ENCODE measurements at regions not wholly inside any gene's neighbourhood (a gene's known extent, or its start where the extent isn't known, plus 50 kb on each side); places are given as distances from the start of the nearest gene placed in this dataset.
"Not testable (repeated sequence)": the region's sequence is repeated elsewhere in the genome, so short reads cannot be mapped to it uniquely, and the experiment has no call there.

DNA sequence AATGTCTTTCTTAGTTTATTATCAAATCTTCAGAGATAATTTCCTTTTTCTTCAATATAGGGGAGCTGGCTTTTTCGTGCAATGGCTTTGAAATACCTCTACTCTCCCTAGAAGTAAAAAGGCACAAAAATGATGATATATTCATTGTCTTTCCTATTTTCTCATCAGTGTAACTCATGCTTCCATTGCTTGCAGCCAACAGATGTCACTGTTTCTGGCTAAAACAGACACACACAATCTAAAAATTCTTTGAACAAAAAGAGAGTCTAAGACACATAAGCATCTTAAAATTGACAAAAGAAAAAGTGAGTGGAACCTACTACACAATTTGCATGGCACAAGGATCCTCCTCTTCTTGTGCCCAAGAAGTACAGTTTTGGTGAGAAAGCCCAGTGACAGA lies 448.7 kb upstream of the VRK2 start:
- DNase-seq (ENCODE audit: low read depth), result no peak

GRCh38 chr2:57598551-57598950 lies 448.1 kb upstream of the VRK2 start:
- no peak for DNase-seq (ENCODE audit: low read depth)

GRCh38 chr2:57602733-57603132 lies 443.9 kb upstream of the VRK2 start:
- DNase-seq (ENCODE audit: low read depth), result no peak

GRCh38 chr2:57614988-57615387 lies 431.6 kb upstream of the VRK2 start:
- DNase-seq (ENCODE audit: low read depth), result no peak

- DNase-seq (ENCODE audit: low read depth), result no peak
These were observed 430.6 kb upstream of the VRK2 start for GRCh38 chr2:57615855-57616556.

DNA sequence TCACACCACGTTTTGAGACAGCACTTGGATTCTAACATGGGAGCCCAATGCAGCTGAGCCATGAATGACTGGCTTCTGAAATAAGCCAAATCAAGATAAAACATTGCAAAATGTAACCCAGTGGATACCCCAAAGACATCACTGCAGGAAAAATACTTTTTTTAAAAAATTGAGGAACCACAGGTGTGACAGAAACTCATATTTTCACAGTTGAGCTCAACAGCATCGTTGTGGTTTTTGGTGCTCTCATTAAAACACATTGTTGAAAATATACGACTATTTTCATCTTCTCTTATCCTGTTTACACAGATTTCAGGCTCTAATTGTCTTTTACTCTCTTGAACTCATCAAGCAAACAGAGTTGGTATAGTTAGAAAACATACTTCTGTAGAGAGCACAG lies 429.3 kb upstream of the VRK2 start:
- no peak for DNase-seq (ENCODE audit: low read depth)

- no peak for DNase-seq (ENCODE audit: low read depth)
These were observed 425.4 kb upstream of the VRK2 start for GRCh38 chr2:57621122-57621663.

DNA sequence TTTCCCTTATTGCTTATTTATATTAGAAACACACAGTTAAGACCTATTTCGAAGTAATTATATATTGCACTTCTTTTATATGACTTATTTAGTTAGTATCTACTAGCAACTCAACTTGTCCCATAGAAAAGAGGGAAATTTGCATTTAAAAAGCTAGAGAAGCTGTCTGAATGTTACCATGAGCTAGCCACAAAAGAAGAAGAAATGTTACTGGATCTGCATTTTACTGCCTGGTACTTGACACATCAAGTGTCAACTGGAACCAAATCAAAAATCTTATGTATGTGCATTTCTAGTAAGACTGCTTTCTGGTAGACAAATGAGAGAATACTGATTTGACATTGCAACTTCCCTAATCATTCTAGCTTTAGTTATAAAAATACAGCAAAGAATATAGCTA lies 424.6 kb upstream of the VRK2 start:
- DNase-seq (ENCODE audit: low read depth), result no peak

DNA sequence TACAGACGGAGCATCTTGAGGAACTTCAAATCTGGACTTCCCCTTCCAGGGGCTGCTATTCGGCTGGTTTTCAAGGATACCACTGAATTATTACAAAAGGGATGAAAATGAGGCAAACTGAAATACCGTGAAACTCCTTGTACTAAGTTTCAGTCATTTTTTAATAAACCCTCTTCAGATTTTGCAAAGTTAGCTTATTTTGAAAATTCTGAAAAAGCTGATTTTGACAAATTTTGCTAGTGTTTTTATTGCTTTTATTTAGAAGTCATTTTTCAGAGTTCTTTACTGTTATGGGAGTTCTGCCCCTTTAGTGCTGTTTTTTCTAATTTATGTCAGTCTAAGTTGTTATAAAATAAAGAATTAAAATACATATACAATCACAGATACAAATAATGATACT lies 390.4 kb upstream of the VRK2 start:
- DNase-seq (ENCODE audit: low read depth), result no peak

- DNase-seq (ENCODE audit: low read depth), result no peak
These were observed 377.0 kb upstream of the VRK2 start for GRCh38 chr2:57669570-57669969.

GRCh38 chr2:57674025-57674424 lies 372.6 kb upstream of the VRK2 start:
- DNase-seq (ENCODE audit: low read depth), result no peak

DNA sequence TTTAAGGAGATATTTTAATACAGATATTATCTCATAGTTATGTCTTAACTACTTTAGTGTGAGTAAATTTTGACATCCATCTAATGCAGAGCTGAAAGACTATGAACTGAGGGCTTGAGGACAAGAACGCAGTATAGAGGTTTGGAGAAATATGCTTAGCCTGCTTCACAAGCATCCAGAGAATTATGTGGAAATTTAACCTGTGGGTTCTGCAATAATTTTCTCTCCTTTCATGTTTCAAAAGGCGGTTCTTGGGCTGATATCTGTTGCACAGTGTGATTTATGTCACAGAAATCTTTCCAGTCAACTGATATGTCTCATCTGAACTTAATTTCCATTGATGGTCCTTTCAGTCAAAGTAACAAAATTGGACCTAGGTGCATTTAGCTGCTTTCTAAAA lies 371.9 kb upstream of the VRK2 start:
- no peak for DNase-seq (ENCODE audit: low read depth)

- DNase-seq (ENCODE audit: low read depth), result no peak
These were observed 369.3 kb upstream of the VRK2 start for GRCh38 chr2:57677296-57677695.

DNA sequence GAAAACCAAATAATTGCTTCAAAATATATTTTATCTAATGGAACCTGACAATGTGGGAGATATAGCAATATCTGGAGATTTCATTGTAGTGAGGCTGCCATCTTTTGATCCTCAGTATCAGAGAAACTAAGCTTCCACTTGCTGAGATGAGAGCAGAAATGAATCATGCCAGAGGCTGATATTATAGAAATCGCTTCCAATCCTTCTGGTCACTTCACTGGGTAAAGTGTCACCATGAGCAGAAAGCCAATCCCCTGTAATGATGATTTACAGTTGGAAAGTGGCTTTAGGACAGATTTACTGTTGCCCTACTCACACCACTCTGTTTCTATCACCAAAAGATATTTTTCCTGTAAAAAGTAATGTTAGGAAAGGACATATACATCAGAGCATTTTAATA lies 365.0 kb upstream of the VRK2 start:
- no peak for DNase-seq (ENCODE audit: low read depth)

DNA sequence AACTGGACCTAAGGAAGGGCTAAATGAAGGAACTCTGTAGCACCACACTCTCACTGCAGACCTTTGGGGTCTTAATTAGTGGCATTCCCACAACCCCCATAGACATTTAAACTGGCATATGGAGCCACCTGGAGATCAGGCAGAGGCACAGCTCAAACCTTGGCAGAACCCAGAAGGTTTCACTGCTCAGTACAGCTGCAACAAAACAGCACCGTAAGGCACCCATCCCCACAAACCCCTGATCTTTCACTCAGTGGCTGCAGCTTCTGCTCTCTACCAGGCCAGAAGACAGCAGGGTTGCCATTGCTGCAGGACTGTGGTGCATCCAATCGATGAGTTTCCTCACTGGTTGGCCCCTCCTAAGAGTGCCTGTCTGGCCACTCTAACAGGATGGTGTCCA lies 361.6 kb upstream of the VRK2 start:
- no peak for DNase-seq (ENCODE audit: low read depth)

- DNase-seq (ENCODE audit: low read depth), result no peak
These were observed 354.2 kb upstream of the VRK2 start for GRCh38 chr2:57692395-57692794.

- no peak for DNase-seq (ENCODE audit: low read depth)
These were observed 353.4 kb upstream of the VRK2 start for GRCh38 chr2:57693177-57693576.

GRCh38 chr2:57693965-57694364 lies 352.6 kb upstream of the VRK2 start:
- DNase-seq (ENCODE audit: low read depth), result no peak

- DNase-seq (ENCODE audit: low read depth), result peak; percentile 86
These were observed 350.6 kb upstream of the VRK2 start for GRCh38 chr2:57696016-57696415.

DNA sequence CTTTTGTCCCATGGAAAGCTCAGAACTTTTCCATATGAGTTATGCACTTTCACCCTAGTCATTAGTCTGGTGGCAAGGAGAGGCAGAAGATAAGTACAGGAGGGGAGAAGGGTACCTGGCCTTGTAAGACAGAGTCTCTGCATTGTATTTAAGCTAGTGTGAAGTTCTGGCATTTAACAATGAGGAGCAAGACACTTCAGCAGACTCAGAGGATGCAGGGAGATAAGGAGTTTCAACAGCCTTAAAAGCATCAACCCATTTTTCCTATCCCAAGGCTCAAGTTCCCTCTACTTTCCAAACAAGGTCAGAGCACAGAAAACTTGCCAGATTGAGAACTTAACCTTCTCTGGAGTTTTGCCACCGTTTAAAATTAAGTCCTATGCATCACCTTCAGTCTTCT lies 348.2 kb upstream of the VRK2 start:
- no peak for DNase-seq (ENCODE audit: low read depth)

- no peak for DNase-seq (ENCODE audit: low read depth)
These were observed 347.6 kb upstream of the VRK2 start for GRCh38 chr2:57698935-57699449.

DNA sequence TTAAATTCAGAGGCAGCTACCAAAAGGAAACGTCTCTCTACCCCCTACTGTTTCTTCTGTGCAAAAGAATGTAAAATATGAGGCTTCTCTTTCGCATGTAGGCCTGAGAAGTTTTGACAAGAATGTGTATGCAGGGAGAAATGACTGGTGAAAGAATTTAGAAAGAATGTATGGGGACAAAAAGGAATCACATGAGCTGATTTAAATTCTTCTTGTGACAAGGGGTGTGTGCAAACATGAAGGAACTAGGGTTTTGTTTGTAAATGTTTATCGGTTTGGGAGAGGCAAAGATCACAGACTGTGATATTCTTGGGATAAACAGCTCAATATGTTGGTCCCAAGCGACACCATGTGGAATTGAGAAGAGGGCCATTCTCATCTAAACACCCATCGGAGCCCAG lies 345.2 kb upstream of the VRK2 start:
- no peak for DNase-seq (ENCODE audit: low read depth)

DNA sequence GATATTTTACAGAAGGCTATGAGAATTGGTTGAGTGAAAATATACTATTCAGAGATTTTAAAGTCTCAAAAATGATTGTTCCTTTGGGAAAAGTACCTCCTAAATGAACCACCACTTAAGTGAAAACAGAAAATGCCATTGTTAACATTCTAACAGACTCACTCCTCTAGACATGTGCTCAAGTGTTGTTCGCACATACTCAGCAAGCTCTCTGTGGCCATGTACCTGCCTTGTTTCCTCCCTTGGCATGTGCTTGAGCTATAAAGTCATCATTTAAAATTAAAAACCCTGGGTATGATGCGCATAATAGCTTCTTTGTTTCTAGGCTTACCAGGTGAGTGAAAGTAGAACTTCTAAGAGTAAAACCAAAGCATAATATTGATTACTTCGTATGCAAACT lies 343.2 kb upstream of the VRK2 start:
- no peak for DNase-seq (ENCODE audit: low read depth)

- DNase-seq (ENCODE audit: low read depth), result not testable (repeated sequence)
These were observed 338.8 kb upstream of the VRK2 start for GRCh38 chr2:57707794-57708193.

All from ELR (cell line).